CD14-positive monocyte (primary cell): ENCODE measurements at regions not wholly inside any gene's neighbourhood (a gene's known extent, or its start where the extent isn't known, plus 50 kb on each side); places are given as distances from the start of the nearest gene placed in this dataset.

Source experiments
- DNase-seq, 3 donors: peaks; one replicate each; pipeline ENCODE4 v3.0.0-alpha.2; 2011 to 2022
- H2AFZ ChIP-seq: 2 replicates; pipeline ENCODE4 v1.6.0; 2012; ENCODE audit warnings: mild to moderate bottlenecking, low read depth, low read length, inconsistent platforms; ENCODE audit not compliant: insufficient read depth, poor library complexity, severe bottlenecking
- H3K27ac ChIP-seq, 2 donors: 1 replicate in 1 of 2; 2 replicates in 1 of 2; pipeline ENCODE4 v1.5.1; 2012 to 2013; ENCODE audit warnings: low read length in 2 of 2, control low read depth in 1 of 2, inconsistent platforms in 1 of 2, low read depth in 1 of 2, mild to moderate bottlenecking in 1 of 2
- H3K27me3 ChIP-seq, 2 donors: one replicate each; pipeline versions ENCODE4 v1.6.0 to v1.6.1; 2011 to 2013; ENCODE audit warnings: low read length in 2 of 2; ENCODE audit not compliant: control insufficient read depth in 2 of 2, insufficient read depth in 2 of 2
- H3K36me3 ChIP-seq, 2 donors: replicated peaks in 1 of 2; 1 replicate in 1 of 2; 2 replicates in 1 of 2; pipeline versions ENCODE4 v1.5.1 to v1.6.1; 2012 to 2013; ENCODE audit warnings: low read length in 2 of 2, control low read depth in 1 of 2, inconsistent platforms in 1 of 2, mild to moderate bottlenecking in 1 of 2; ENCODE audit not compliant: insufficient read depth in 2 of 2, control insufficient read depth in 1 of 2
- H3K4me1 ChIP-seq, 2 donors: 1 replicate in 1 of 2; 2 replicates in 1 of 2; pipeline versions ENCODE4 v1.5.1 to v1.6.1; 2012 to 2013; ENCODE audit warnings: low read length in 2 of 2, control low read depth in 1 of 2, inconsistent platforms in 1 of 2, mild to moderate bottlenecking in 1 of 2, moderate library complexity in 1 of 2; ENCODE audit not compliant: insufficient read depth in 2 of 2, control insufficient read depth in 1 of 2
- H3K4me2 ChIP-seq: replicated peaks from 2 replicates; pipeline ENCODE3; 2012; ENCODE audit warnings: low read length, moderate library complexity, mild to moderate bottlenecking; ENCODE audit not compliant: poor library complexity, severe bottlenecking; ENCODE audit errors: extremely low read depth
- H3K4me3 ChIP-seq, 3 experiments: fragments of 200-600 bp in 1 of 3; sonication (generic) in 1 of 3; replicated peaks in 1 of 3; 1 replicate in 2 of 3; 2 replicates in 1 of 3; pipeline ENCODE4 v1.5.1; 2011 to 2013; ENCODE audit warnings: low read length in 3 of 3, mild to moderate bottlenecking in 3 of 3, control low read depth in 2 of 3, low read depth in 2 of 3, inconsistent platforms in 1 of 3, moderate library complexity in 1 of 3
- H3K79me2 ChIP-seq: 2 replicates; pipeline ENCODE4 v1.6.0; 2012; ENCODE audit warnings: mild to moderate bottlenecking, control low read depth, inconsistent platforms, low read length, moderate library complexity; ENCODE audit not compliant: insufficient read depth
- H3K9ac ChIP-seq: 2 replicates; pipeline ENCODE4 v1.6.0; 2017; ENCODE audit warnings: low read length, mild to moderate bottlenecking; ENCODE audit not compliant: insufficient read depth, poor library complexity, severe bottlenecking
- H3K9me3 ChIP-seq, 2 donors: replicated peaks in 1 of 2; 1 replicate in 1 of 2; 2 replicates in 1 of 2; pipeline versions ENCODE4 v1.5.1 to v1.6.1; 2012 to 2013; ENCODE audit warnings: low read length in 2 of 2, control low read depth in 1 of 2; ENCODE audit not compliant: control insufficient read depth in 1 of 2, insufficient read depth in 1 of 2
- H4K20me1 ChIP-seq: 2 replicates; pipeline ENCODE4 v1.6.0; 2012; ENCODE audit warnings: mild to moderate bottlenecking, low read length, control low read depth, moderate library complexity; ENCODE audit not compliant: insufficient read depth
- H3K27ac Mint-ChIP-seq, 7 donors: one replicate each; pipeline ENCODE4 v1.8.0; 2020; ENCODE audit warnings: mild to moderate bottlenecking in 7 of 7, mixed read lengths in 7 of 7, moderate library complexity in 6 of 7, inconsistent platforms in 2 of 7
- H3K27me3 Mint-ChIP-seq, 3 donors: one replicate each; pipeline ENCODE4 v1.8.0; 2021 to 2022; ENCODE audit warnings: low read depth in 3 of 3, mild to moderate bottlenecking in 3 of 3, mixed read lengths in 3 of 3, moderate library complexity in 3 of 3, inconsistent platforms in 1 of 3
- H3K36me3 Mint-ChIP-seq, 2 donors: one replicate each; pipeline ENCODE4 v1.8.0; 2020; ENCODE audit warnings: mixed read lengths in 2 of 2, inconsistent platforms in 1 of 2, mild to moderate bottlenecking in 1 of 2
- H3K4me1 Mint-ChIP-seq: one replicate; pipeline ENCODE4 v1.8.0; 2020; ENCODE audit warnings: mild to moderate bottlenecking, mixed read lengths
- H3K4me3 Mint-ChIP-seq, 2 donors: one replicate each; pipeline ENCODE4 v1.8.0; 2020; ENCODE audit warnings: mild to moderate bottlenecking in 2 of 2, mixed read lengths in 2 of 2, moderate library complexity in 1 of 2
- H3K9me3 Mint-ChIP-seq, 7 donors: one replicate each; pipeline ENCODE4 v1.8.0; 2020 to 2022; ENCODE audit warnings: mixed read lengths in 7 of 7, mild to moderate bottlenecking in 6 of 7, moderate library complexity in 6 of 7, inconsistent platforms in 2 of 7
- WGBS: methylation state at CpG from one replicate; pipeline ENCODE4 v1.1.5; 2013; ENCODE audit warnings: missing lambda C conversion rate; ENCODE audit not compliant: insufficient coverage; 5-methylcytosine and 5-hydroxymethylcytosine counted together
- intact Hi-C, 2 donors: fragments of 100-400 bp; cut with micrococcal nuclease; formaldehyde crosslinking; loops; one replicate each; pipeline versions ENCODE4 v1.15.0 to v1.15.1; 2023
- TF ChIP-seq, protein P1 (sequence below): fragments of 200-600 bp; IDR thresholded peaks from one replicate; pipeline ENCODE4 v1.8.0; 2022; ENCODE audit warnings: antibody characterized with exemption, mild to moderate bottlenecking

DNA sequence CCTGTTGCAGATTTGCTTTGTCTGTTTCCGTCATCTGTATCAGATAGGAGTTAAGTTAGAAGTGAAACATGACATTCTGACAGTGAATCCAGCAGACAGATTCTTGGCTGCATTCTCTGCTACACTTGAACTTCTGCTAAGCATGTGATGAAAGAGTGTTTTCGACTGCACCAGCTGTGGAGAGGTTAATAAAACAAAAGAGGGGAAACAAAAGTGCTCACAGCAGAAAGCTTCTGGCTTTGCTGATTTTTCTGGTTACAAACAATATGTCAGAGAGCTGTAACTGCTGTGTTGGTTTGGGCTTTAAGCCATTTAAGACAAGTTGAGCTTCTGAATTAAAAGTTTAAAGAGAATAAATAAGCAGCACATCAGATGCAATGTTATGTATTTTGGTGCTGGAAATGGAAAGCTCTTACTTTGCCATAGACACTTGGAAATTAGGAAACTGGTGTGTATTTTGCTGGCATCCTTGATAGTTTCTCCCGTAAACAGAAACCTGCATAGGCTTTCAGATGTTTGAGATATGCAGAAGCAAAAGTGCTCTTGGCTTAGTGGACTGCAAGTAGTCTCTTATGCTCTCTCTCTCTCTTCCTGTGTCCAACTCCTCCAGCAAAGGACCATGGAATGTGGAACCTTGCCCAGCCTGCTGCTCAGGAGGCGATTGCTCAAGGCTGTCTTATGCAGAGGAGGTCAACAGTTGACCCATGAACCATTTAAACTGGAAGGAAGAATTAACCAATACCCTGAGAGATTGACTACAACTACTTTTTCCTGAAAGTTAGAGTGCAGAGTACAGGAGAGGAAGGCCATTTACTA is 104.9 kb downstream of the RPS12 start:
- no peaks in the 10 kb centered on the region for H3K9me3 ChIP-seq
- H3K4me3 ChIP-seq: no peak overlapping the region
- Mint-ChIP-seq H3K27me3 (peaks cover 0 to 3% (median 0%) of the 10 kb centered on the region in 3 donors), H3K9me3 (peaks cover 0 to 4% (median 0%) of the 10 kb centered on the region in 7 donors), H3K4me1 (no peaks in the 10 kb centered on the region), H3K4me3 (no peak overlapping the region), H3K36me3 (no peaks in the 10 kb centered on the region), H3K27ac (no peak overlapping the region)
- no peak overlapping the region for H3K9ac ChIP-seq
- H3K27ac ChIP-seq: no peak overlapping the region
- TF ChIP-seq, protein P1, sequence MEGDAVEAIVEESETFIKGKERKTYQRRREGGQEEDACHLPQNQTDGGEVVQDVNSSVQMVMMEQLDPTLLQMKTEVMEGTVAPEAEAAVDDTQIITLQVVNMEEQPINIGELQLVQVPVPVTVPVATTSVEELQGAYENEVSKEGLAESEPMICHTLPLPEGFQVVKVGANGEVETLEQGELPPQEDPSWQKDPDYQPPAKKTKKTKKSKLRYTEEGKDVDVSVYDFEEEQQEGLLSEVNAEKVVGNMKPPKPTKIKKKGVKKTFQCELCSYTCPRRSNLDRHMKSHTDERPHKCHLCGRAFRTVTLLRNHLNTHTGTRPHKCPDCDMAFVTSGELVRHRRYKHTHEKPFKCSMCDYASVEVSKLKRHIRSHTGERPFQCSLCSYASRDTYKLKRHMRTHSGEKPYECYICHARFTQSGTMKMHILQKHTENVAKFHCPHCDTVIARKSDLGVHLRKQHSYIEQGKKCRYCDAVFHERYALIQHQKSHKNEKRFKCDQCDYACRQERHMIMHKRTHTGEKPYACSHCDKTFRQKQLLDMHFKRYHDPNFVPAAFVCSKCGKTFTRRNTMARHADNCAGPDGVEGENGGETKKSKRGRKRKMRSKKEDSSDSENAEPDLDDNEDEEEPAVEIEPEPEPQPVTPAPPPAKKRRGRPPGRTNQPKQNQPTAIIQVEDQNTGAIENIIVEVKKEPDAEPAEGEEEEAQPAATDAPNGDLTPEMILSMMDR: no peak
- H3K79me2 ChIP-seq: no peaks in the 10 kb centered on the region
- DNase-seq: no peak
- H3K4me1 ChIP-seq: no peaks in the 10 kb centered on the region
- no peaks in the 10 kb centered on the region for H4K20me1 ChIP-seq
- no peak overlapping the region for H2AFZ ChIP-seq
- H3K27me3 ChIP-seq: no peaks in the 10 kb centered on the region
- intact Hi-C loops: no loop called here
- WGBS: 50% methylated on average over 1 of the region's 4 CpGs
- H3K4me2 ChIP-seq: no peak overlapping the region
- H3K36me3 ChIP-seq: no peaks in the 10 kb centered on the region

DNA sequence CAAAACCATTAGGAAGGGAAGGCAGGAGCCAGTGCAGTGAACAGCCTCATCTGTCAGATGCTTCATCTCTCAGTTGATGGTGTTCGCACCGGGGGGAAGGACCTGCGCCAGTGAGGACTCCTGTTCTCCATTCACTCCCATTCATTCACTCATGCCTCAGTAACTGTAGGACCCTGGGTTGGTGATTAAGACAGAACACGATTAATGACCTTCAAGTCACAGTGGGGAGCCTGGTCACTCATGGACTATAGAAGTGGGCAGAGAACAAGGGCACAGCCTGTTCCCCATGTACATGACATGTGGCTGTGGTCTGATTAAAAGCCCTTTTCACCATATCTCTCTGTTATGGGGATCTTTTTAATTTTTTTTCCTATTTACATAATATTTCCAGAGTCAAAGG is 113.3 kb downstream of the RPS12 start:
- Histone ChIP-seq H3K4me1 (no peaks in the 10 kb centered on the region), H3K36me3 (no peaks in the 10 kb centered on the region), H3K27ac (no peak overlapping the region), H3K4me2 (no peak overlapping the region), H3K27me3 (no peaks in the 10 kb centered on the region), H4K20me1 (no peaks in the 10 kb centered on the region), H3K4me3 (no peak overlapping the region), H3K9ac (no peak overlapping the region), H3K79me2 (no peaks in the 10 kb centered on the region), H2AFZ (no peak overlapping the region), H3K9me3 (no peaks in the 10 kb centered on the region)
- DNase-seq: no peak
- no peak overlapping the region for H3K4me3 Mint-ChIP-seq
- no peaks in the 10 kb centered on the region for H3K4me1 Mint-ChIP-seq
- TF ChIP-seq, protein P1: no peak
- H3K27ac Mint-ChIP-seq: no peak overlapping the region
- no CpG with 5 or more reads among the region's 4 CpGs for WGBS
- intact Hi-C loops: no loop called here
- H3K36me3 Mint-ChIP-seq: no peaks in the 10 kb centered on the region
- H3K27me3 Mint-ChIP-seq: peaks cover 0 to 8% (median 4%) of the 10 kb centered on the region in 3 donors
- H3K9me3 Mint-ChIP-seq: peaks cover 0 to 3% (median 0%) of the 10 kb centered on the region in 7 donors
